GM18511 (cell line): ENCODE measurements at regions not wholly inside any gene's neighbourhood (a gene's known extent, or its start where the extent isn't known, plus 50 kb on each side); places are given as distances from the start of the nearest gene placed in this dataset.

Experiments
- ATAC-seq: cut with Tn5 transposase; IDR thresholded peaks from one replicate; pipeline ENCODE4 v1.9.1; 2021; ENCODE audit warnings: mild to moderate bottlenecking, moderate library complexity; ENCODE audit not compliant: unreplicated experiment

DNA sequence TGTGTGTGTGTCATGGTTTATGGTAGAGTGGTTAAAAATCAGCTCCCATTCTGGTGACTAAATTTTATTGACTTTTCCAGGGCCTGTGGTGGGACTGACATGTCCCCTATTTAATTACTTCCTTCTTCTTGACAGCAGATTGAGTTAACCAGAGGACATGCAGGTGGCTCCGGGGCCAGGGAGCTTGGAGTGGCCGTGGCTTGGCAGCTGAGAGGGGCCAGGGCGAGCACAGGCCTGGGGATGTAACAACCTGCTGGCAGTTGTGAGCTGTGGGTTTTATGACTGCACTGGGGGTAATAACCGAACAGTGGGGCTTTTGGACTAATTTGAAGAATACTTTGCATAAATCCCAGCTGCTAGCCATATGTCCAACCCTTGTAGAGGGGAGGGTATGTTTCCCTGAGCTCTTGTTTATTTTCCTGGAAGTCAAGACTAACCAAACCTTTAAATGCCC lies 186.0 kb downstream of the MID1IP1 start:
- no peak for ATAC-seq

DNA sequence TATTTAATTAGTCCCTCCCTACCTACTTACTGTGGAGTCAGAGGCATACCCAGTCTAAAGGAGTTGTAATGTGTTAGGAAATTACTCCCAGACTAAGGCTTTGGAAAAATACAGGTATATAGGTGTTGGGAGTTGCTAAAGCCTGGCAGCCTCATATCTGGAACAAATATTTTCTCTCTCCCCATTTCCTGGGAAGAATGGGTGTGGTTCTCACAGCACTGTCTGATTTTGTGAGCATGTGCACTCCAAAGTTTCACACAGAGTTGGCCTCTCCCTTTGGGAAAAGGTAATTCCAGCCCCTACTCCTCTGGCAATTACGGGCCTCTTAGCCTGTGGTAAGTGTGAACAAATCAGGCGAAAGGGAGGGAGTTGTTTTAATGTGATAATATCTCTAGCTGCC lies 187.0 kb downstream of the MID1IP1 start:
- ATAC-seq = no peak

DNA sequence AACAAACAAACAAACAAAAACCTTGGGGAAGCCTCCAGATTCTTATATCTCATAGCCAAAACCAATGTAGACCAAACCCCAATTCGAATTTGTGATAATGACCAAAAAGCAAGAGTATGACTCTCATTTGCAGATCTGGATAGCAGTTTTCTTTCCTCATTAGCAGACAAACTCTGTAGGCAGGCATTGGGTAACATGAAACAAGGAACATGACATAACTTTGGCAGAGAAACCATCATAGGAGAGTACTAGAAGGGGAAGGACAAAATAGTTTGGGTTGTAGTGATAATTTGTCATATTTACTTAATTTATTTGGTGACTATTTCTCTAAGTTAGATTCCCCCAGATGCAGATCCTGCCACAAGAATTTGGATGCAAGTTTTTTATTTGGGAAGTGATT lies 187.8 kb downstream of the MID1IP1 start:
- no peak for ATAC-seq

DNA sequence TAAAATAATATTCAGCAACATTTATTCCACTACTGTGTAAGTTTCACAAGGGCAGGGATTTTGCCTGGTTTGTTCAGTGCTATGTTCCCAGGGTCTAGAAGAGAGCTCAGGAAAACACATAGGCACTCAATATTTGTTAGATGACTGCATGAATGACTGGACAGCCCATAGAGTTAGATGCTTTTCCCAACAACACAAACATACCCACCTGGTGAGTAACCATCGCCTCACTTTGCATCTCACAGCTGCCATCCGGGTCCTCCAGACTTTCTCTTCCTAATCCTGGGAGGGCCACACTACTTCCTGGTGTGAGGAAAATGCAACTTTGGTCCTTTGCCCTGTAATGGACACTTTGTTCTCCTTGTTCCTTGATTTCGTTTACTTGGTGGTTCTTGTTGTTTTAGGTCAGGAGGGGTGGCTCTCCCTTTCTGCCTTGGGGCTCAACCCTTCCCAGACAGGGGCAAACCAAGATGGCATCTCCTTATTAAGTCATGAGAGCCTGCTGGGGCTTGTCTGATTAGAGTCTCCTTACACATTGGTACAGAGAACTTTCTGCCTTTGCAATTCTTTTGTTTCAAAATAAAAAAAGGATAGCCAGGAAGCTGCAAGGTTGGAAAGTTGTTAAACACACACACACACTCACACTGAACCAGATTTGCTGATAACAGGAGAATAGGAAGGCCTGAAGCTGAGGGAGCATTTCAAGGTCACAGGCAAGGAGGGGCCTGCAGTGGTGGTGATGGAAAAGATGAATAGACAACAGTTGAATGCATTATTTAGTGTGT lies 190.6 kb downstream of the MID1IP1 start:
- no peak for ATAC-seq

- ATAC-seq = no peak
Measured at GRCh38 chrX:38992441-38993096, 191.3 kb downstream of the MID1IP1 start.

DNA sequence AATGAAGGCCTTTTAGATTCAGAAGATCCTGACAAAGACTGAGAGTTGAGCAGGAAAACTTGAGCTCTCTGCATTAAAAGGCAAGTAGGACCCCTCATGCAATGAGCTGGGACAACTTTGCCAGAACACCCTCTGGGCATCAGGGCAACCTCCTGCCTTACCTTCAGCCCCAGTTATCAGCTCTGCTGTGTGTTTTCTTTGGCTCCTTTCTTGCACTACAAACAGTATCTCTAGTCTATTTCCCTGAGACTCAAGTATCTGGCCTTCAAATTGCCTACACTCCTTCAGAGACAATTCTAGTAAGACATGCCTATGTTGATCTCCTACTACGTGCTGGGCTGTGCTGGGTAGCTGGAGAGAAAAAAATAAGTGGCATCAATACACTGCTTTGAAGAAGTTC lies 192.2 kb downstream of the MID1IP1 start:
- no peak for ATAC-seq

GRCh38 chrX:38999099-38999498 lies 197.8 kb downstream of the MID1IP1 start:
- ATAC-seq = no peak

GRCh38 chrX:38999967-39000745 lies 198.9 kb downstream of the MID1IP1 start:
- no peak for ATAC-seq

DNA sequence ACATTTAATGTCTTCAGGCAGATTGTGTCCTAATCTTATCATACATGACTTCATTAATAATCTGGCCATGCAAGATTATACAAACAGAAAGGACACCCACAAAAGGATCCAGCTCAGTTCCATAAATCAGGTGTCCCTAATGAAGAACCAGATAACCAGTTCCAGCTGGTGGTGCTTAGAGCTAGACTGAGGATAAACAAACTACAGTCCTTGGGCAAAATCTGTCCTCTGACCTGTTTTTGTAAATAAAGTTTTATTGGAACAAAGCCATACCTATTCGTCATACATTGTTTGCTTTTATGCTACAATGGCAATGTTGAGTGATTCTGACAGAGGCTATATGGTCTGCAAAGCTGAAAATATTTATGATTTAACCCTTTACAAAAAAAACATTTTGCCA lies 199.5 kb downstream of the MID1IP1 start:
- ATAC-seq = no peak

DNA sequence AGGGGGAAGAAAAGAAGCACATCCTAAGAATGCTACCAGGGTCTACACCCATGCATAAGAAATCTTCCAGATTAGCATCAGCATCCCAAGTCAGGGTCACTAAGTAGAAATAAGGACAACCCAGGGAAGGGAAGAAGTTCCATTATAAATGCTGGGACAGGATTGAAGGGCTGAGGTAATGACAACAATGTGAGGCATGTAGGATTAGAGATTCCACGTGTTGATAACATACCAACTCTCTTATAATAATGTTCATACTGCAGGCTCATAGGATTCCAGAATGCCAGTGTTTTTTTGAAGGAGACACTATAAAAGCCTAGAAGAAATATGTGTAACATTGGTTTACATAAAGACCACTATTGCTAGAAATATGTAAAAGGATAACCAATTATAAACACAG lies 201.2 kb downstream of the MID1IP1 start:
- no peak for ATAC-seq

DNA sequence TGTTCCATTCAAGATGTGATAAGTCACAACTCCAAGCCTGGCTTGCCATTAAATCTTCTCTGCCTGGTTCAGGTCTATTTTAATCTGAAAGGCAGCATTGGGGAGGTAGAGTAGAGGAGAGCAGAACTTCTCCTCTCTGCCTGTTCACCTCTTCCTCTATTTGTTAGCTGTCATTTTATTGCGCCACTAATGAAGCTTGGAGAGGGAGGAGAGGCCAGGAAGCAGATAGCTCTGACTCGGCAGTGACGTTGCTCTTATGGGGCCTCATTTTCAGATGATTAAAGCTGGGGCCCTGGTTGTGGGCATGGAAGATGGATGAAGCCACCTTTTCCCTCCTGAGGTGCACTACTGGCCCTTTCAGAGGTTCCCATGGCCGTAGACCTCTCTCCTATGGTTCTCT lies 207.3 kb downstream of the MID1IP1 start:
- ATAC-seq = no peak

DNA sequence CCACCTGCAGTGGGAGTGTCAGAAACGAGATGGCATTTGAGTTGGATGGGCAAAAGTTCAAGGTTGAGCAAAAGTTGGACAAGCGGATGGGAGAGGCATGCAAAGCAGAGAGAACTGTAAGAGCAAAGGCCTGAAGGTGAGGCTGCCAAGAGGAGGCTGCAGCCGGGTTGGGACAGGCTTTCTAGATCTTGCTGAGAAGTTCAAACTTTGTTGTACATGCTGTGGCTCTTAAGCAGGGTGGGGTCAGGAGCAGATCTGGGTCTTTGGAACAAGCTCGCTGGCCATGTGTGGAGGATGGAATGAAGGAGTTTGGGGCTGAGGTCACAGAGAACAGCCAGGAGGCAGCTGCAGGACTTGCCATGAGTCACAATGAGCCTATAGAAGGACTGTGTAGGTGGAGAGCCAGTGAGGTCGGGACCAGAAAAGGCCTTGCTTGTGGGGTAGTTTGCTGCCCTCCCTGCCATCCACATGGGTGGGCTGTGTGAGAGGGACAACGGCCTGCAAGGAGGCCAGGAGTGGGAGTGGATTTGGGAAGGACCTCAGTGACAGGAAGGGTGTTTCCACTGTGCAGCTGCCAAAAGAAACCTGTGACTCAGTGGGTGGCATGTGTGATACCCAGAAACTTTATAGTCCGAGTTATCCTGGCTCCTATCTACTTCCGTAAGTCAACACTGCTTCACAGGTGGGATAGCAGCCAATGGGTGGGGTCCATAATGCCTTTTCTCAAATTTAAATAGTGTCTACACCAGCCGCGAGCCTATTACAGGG lies 210.4 kb downstream of the MID1IP1 start:
- no peak for ATAC-seq

- ATAC-seq = no peak
Measured at GRCh38 chrX:39012621-39013111, 211.4 kb downstream of the MID1IP1 start.

DNA sequence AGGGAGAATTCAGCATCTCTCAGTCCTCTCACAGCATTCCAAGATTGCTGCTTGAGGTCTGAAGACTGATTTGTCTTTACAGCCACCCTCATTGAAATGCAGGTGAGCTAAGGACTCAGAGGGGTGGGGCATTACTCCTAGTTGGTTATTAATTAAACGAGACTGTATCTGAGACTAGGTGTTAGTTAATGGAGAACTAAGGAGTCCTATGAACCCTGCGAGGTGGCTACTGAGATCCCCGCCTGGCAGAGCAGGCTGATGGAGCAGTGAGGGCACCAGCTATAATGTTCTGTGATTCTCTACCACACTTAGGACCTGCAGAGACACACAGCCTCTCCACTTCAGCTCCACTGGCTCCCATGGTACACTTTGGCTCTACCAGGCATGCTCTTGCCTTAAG lies 215.3 kb downstream of the MID1IP1 start:
- ATAC-seq = no peak

GRCh38 chrX:39017077-39017476 lies 215.8 kb downstream of the MID1IP1 start:
- no peak for ATAC-seq

- no peak for ATAC-seq
Measured at GRCh38 chrX:39017716-39018115, 216.5 kb downstream of the MID1IP1 start.

GRCh38 chrX:39018541-39018940 lies 217.3 kb downstream of the MID1IP1 start:
- ATAC-seq = no peak

GRCh38 chrX:39019056-39019455 lies 217.8 kb downstream of the MID1IP1 start:
- no peak for ATAC-seq

DNA sequence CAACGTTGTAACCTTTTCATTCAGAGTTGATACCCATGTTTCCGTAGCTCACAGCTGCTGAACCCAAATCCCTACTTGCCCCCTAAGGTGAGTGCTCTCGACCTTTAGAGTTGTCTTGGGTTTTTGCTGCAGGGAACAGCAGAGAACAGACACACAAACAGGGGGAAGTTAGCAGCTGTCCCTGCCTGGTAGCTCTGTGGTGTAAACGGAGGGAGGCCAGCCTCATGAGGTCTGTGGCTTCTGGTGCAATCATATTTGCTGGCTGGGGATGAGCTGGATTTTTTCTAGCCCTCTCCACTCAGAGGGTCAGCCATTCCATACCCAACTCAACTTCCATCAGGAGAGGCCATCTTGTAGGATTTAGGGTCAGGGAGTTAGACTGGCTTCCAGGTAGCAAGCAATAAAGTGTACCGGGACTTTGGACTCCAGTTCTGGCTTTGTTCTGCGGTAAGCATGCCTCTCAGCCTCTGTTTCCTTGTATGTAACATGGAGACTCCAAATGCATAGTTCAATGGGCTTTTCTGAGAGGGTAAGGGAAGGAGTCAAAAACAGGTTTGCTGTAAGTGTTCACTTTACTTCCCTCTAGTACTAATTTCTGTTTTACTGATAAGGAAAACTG lies 218.9 kb downstream of the MID1IP1 start:
- no peak for ATAC-seq

DNA sequence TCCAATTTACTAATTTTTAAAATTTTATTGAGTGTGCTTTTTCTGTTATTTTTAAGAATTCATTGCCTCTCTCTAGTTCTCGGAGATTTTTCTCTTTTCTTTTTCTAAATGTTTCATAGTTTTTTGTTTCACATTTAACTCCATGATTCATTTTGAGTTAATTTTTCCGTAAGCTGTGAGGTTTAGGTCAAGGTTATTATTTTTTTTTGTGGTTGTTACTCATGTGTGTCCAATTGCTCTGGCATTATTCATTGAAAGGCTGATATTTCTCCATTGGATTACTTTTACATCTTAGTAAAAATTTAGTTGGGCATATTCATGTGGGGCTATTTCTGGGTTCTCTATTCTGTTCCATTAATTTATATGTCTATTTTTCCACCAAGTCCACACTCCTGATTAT lies 220.8 kb downstream of the MID1IP1 start:
- ATAC-seq = no peak
